Keratinocyte (primary cell): ENCODE measurements at regions not wholly inside any gene's neighbourhood (a gene's known extent, or its start where the extent isn't known, plus 50 kb on each side); places are given as distances from the start of the nearest gene placed in this dataset.

Experiments used
- EZH2 ChIP-seq: IDR thresholded peaks from one replicate; pipeline ENCODE4 v1.6.1; 2012; ENCODE audit warnings: inconsistent platforms, mild to moderate bottlenecking, low read length, moderate library complexity
- TF ChIP-seq, protein P1 (sequence below), 3 experiments: IDR thresholded peaks in 1 of 3; conservative IDR thresholded peaks in 1 of 3; optimal IDR thresholded peaks in 1 of 3; 2 replicates in 2 of 3; 3 replicates in 1 of 3; pipeline versions ENCODE3 to v1.5.1; 2011; ENCODE audit warnings: low read length in 3 of 3, mild to moderate bottlenecking in 3 of 3, moderate library complexity in 2 of 3, control low read depth in 1 of 3, inconsistent platforms in 1 of 3; ENCODE audit not compliant: insufficient read depth in 2 of 3; ENCODE audit errors: extremely low read depth in 1 of 3

DNA sequence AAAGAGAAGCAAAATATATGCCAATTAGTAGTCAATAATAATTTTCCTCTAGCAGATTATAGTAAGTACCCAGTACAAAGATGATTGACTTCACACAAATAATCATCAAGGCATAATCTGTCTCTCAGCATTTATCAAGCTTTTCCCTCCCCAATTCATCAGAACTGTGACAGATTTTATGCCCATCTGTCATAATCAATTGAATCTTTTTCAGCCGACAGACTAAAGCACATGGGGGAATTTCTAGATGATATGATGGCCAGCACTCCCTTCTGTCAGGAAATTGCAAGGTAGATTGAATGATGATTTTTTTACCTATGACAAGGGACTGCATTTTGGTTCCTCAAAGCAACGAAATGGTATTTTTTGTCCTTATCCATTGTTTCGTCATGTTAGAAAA lies 227.1 kb upstream of the CYLC2 start:
- TF ChIP-seq, protein P1, sequence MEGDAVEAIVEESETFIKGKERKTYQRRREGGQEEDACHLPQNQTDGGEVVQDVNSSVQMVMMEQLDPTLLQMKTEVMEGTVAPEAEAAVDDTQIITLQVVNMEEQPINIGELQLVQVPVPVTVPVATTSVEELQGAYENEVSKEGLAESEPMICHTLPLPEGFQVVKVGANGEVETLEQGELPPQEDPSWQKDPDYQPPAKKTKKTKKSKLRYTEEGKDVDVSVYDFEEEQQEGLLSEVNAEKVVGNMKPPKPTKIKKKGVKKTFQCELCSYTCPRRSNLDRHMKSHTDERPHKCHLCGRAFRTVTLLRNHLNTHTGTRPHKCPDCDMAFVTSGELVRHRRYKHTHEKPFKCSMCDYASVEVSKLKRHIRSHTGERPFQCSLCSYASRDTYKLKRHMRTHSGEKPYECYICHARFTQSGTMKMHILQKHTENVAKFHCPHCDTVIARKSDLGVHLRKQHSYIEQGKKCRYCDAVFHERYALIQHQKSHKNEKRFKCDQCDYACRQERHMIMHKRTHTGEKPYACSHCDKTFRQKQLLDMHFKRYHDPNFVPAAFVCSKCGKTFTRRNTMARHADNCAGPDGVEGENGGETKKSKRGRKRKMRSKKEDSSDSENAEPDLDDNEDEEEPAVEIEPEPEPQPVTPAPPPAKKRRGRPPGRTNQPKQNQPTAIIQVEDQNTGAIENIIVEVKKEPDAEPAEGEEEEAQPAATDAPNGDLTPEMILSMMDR (optimal IDR thresholded peaks at IDR 0.05 in 1 of 3, IDR thresholded peaks at IDR 0.05 in 1 of 3, conservative IDR thresholded peaks at IDR 0.05 in 1 of 3; ENCODE audit: extremely low read depth in 1 of 3, insufficient read depth in 2 of 3, low read length in 3 of 3), result no peak
- no peak for TF ChIP-seq EZH2
